GM21390 (cell line): ENCODE measurements at regions not wholly inside any gene's neighbourhood (a gene's known extent, or its start where the extent isn't known, plus 50 kb on each side); places are given as distances from the start of the nearest gene placed in this dataset.

Experiments
- ATAC-seq: cut with Tn5 transposase; IDR thresholded peaks from one replicate; pipeline ENCODE4 v1.9.1; 2021; ENCODE audit not compliant: unreplicated experiment

- no peak for ATAC-seq
These were observed 134.4 kb upstream of the ABCA1 start for GRCh38 chr9:105062222-105062855.

DNA sequence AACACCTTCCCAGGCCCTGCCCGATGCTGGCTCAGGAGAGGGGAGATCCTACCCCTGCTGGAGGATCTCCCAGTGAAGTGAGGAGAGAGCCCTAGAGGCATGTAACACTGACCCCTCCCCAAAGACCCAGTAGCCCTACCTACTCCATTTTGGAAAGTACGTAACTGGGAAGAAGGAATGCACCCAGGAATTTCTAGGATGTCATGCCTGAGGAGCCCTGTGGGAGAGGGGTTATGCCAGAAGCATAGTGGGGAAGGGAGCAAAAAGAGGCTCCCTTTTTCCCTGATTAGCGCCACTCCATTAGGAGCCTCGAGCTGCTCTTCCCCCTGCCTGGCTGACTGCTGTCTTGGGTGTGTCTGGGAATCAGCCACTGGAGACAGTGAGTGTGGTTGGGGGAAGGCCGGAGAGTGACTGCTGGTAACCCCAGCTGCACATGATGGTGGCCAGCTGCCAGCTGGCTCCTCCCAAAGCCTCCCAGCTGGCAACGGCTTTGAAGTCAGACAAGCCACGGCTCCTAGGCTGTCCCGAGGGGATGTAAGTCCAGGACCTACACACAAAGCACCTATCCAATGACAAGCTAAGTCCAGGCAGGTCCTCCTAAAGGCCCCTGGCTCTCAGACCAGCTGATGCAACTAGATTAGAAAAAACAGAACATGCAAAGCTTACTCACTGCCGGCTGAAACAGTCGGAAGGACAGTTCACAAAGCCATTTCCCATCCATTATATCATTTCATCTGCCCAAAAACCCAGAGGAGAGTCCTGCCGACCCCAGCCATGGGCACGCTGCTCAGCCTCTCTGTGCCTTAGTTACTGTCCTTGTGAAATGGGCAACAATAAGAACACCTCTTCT is 136.5 kb upstream of the ABCA1 start:
- ATAC-seq, result no peak

DNA sequence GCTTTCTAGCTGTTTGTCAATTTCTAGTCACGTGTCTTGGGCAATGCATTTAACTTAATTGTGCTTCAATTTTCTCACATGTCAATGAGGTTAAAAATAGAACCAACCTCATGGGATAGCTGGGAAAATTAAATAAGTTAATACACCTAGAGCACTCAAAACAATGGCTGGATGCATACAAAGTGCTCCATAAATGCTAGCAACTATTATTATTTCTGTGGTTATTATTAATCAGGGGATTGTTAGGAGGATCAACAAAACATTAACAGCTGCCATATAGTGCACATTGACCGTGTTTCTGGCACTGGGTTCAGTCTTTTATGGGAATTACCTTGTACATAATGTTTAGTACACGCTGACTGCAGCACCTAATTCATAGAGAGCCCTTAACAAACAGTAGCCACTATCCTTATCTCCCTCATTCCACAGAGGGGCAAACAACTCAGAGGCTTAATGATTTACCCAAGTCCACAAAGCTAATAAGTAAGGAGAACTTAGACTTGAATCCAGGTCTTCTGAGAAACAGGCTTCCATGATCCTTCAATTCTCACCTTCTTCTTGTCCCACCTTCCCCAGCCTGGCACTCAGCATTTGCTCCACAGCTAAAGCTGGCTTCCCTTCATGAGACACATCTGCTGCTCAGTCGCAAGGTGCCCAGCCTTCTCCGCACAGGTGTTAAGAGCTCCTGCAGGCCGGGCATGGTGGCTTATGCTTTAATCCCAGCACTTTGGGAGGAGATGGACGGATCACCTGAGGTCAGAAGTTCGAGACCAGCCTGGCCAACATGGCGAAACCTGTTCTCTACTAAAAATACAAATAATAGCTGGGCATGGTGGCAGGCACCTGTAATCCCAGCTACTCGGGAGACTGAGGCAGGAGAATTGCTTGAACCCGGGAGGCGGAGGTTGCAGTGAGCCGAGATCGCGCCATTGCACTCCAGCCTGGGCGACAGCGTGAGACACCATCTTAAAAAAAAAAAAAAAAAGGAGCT is 137.4 kb upstream of the ABCA1 start:
- no peak for ATAC-seq

- ATAC-seq, result no peak
These were observed 138.4 kb upstream of the ABCA1 start for GRCh38 chr9:105066275-105066865.

DNA sequence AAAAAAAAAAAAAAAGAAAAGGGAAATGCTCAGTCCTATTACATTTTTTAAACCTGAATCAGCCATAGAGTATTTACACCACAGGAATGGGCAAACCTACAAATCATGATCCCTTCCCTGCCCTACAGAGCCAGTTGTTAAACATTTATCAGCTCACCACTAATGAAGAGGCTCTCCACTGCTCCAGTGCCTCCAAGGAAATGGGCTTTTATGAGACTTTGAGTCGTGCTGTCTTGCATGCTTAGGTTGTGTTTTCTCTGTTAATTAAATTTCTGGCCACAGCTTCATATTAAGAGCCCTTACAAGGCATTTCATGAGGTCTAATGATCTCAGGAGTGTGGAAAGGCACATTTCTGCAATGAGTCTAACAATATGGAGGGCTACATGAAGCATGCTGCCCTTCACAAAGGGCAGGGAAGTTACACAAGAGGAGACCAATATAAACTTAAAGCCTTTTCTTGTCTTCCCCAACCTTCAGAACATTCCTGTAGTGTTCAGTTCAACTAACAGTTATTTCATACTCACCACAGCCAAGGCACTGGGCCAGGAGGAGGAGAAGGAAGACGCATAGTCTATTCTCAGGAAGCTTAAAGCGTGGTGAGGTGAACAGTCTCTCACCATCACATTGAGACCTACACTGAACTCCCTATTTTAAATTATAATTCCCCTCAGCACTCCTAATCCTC is 140.1 kb upstream of the ABCA1 start:
- ATAC-seq, result no peak

GRCh38 chr9:105069285-105069684 is 141.3 kb upstream of the ABCA1 start:
- ATAC-seq, result no peak

DNA sequence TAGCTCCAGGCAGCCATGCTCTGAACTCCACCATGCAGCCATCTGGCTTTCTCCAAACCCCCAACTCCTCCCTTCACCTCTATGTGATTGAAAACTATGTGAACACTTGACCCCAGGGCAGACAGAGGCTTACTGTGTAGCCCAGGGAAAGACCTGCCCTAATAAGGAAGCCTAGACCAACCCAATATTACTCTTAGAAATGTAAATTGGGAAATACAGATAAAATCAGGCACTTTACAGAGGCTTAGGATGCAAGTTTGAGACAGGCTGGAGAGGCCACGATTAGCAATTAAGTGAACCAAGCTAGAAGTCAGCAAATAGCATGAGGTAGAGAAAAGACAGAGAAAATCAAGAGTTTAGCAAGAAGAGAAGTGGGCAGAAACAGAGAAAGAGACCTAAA is 141.7 kb upstream of the ABCA1 start:
- ATAC-seq, result no peak

DNA sequence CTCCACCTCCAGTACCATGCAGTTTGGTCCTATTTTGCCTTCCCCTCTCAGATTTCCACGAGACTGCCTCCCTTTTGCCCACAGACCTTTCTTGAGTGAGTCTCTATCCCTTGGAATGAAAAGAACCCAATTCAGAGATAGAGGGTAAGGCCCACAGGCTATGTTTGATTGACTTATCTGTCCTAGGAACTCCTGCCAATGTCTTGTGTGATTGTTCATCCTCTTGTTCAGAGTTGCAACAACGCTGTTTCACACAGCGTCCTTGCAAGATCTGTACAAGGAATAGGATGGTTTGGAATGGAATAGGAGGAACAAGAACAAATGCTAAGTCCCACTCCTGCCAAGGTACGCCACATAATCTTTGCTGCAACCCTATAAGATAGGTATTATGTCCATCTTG is 142.2 kb upstream of the ABCA1 start:
- no peak for ATAC-seq

GRCh38 chr9:105072476-105072875 is 144.5 kb upstream of the ABCA1 start:
- no peak for ATAC-seq

DNA sequence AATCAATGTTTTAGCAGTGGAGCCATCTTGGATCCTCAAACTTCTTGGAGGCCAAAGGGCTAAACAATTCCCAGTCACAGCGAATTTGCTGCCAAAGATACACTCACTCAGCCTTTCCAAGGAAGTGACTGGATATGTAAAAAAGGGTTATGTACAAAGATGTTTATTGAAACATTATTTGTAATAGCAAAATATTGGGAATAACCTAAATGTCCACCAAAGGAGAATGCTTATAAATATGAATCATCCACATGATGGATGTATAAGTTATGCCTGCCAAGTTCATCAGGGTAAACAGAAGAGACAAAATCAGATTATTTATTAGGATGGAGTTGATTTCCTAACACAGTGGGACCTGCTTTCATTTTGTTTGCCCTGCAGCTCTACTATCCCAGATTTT is 145.2 kb upstream of the ABCA1 start:
- no peak for ATAC-seq

- no peak for ATAC-seq
These were observed 146.5 kb upstream of the ABCA1 start for GRCh38 chr9:105074491-105074890.

- no peak for ATAC-seq
These were observed 148.8 kb upstream of the ABCA1 start for GRCh38 chr9:105076729-105077128.

DNA sequence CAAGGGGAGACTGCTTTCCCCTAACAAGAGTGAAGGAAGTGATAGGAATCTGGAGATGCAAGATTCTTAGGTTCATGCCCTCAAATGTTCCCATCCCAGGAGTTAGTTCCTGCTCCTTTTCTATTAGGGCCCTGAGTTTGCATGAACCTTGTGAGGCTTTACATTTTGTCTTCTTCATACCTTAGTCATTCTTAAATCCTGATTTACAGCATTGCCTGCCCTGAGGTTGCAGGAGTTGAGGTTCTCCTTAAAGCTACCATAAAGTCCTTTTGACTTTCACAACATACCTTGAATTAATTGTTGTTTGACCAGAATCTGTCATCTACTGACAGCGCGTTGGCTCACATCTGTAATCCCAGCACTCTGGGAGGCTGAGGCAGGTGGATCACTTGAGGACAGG is 151.5 kb upstream of the ABCA1 start:
- ATAC-seq, result no peak

DNA sequence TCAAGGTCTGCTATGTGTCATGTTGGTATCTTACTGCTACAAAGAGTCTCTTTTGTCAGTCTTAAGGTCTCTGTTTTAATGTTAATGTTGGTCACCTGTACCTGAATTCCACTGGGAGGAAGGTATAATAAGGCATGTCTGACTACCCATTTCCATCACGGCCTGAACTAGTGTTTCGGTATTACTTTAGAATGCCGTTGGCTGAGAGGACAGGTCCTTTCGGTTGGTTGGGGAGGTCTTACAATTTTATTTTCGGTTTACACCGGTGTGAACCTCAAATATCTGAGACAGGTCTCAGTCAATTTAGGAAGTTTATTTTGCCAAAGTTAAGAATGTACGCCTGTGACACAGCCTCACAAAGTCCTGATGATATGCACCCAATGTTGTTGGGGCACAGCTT is 154.9 kb upstream of the ABCA1 start:
- no peak for ATAC-seq

DNA sequence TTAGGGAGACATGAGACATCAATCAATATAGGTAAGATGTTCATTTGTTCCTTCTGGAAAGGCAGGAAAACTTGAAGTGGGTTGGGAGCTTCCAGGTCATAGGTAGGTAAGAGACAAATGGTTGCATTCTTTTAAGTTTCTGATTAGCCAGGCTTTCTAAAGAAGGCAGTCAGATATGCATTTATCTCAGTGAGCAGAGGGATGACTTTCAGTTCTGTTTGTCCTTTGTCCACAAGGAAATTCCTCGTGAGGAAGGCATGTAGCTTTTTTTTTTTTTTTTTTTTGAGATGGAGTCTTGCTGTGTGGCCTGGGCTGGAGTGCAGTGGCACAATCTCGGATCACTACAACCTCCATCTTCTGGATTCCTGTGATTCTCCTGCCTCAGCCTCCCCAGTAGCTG is 155.3 kb upstream of the ABCA1 start:
- ATAC-seq, result no peak

- no peak for ATAC-seq
These were observed 156.2 kb upstream of the SLC44A1 start for GRCh38 chr9:105087910-105088898.

DNA sequence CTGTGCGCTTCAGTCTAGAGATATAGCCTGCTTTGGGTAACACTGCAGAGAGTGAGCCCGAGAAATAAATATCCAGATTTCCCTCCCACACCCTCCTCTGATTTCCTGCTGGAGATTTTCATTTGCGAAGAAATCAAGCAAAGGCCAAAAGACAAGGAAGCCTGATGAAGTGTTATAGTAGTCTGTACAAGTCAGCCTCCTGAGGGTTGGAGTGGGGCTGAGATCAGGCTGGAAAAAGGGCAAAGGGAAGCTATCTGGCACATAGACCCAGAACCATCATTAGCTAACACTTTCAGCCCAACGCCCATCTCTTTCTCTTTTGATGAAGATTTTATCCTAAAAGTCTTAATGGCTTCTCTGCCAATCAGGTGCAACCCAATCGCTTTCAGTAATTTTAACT is 154.6 kb upstream of the SLC44A1 start:
- ATAC-seq, result no peak

DNA sequence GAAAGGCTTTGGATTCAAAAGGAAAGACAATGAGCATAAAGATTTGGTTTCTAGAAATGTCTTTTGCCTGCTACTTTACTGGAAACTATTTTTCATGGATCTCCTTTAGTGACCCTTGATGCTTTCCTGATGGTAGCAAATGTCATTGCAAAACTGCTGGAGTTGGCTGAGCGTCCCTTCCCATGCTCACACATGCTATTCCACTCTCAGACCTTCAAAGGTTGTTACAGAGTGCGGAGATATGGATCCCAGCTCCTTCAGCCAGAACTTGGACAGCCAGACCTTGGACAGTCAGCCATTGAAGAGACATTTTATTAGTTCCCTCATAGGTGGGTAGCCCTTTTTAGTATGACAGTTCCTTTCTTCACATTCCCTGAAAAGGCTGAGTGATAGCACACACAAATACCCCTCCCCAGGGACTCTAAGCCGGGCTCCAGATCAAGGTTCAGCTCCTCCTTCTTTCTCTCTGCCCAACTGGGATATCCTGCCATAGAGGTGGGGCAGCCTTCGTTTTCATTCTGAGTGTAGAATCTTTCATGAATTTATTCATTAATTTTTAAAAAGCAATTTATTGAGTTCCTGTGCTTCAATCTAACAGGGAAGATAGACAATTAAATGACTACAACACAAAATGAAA is 153.3 kb upstream of the SLC44A1 start:
- ATAC-seq, result no peak

GRCh38 chr9:105093685-105094084 is 150.8 kb upstream of the SLC44A1 start:
- ATAC-seq, result no peak
